C4-2B (cell line): ENCODE measurements at regions not wholly inside any gene's neighbourhood (a gene's known extent, or its start where the extent isn't known, plus 50 kb on each side); places are given as distances from the start of the nearest gene placed in this dataset.

Experiments used
- H3K27ac ChIP-seq: fragments of 450-650 bp; 2 replicates; pipeline ENCODE4 v1.5.1; 2017
- CTCF ChIP-seq: fragments of 450-650 bp; conservative IDR thresholded peaks from 2 replicates; pipeline ENCODE4 v1.5.1; 2017; ENCODE audit warnings: mild to moderate bottlenecking
- ZFX ChIP-seq: fragments of 450-650 bp; IDR thresholded peaks from 2 replicates; pipeline ENCODE4 v1.6.1; 2017

- TF ChIP-seq ZFX (peak; percentile 53; the same call in 1 of the 2 replicates), CTCF (no peak)
- H3K27ac ChIP-seq: peak overlapping the region; percentile 52
Measured at GRCh38 chr9:89874351-89875321, 269.8 kb downstream of the GADD45G start.

- H3K27ac ChIP-seq: peak overlapping the region; percentile 53
- TF ChIP-seq ZFX: no peak
- TF ChIP-seq CTCF: no peak
Measured at GRCh38 chr9:89877051-89878002, 272.5 kb downstream of the GADD45G start.

- H3K27ac ChIP-seq: peak overlapping the region; percentile 53
- TF ChIP-seq ZFX (no peak), CTCF (no peak)
Measured at GRCh38 chr9:89878003-89878411, 273.2 kb downstream of the GADD45G start.

GRCh38 chr9:89878687-89879086 lies 273.9 kb downstream of the GADD45G start:
- peak overlapping the region; percentile 53 for H3K27ac ChIP-seq
- TF ChIP-seq ZFX (no peak), CTCF (no peak)

GRCh38 chr9:89879276-89879675 lies 274.5 kb downstream of the GADD45G start:
- peak overlapping the region; percentile 53 for H3K27ac ChIP-seq
- TF ChIP-seq CTCF (no peak), ZFX (0 out of 2 replicates have a peak, but pooled peaks have one; percentile 1)

- TF ChIP-seq CTCF (no peak), ZFX (0 out of 2 replicates have a peak, but pooled peaks have one; percentile 23)
- peak overlapping the region; percentile 53 for H3K27ac ChIP-seq
Measured at GRCh38 chr9:89879701-89880100, 274.9 kb downstream of the GADD45G start.
